B cell (primary cell): ENCODE measurements at regions not wholly inside any gene's neighbourhood (a gene's known extent, or its start where the extent isn't known, plus 50 kb on each side); places are given as distances from the start of the nearest gene placed in this dataset.

ENCODE experiments used
- ATAC-seq: fragments of 200-7000 bp; cut with Tn5 transposase; one replicate; pipeline ENCODE4 v1.10.0; 2021; ENCODE audit warnings: low read depth, mild to moderate bottlenecking, moderate number of reproducible peaks, moderate library complexity
- CTCF ChIA-PET: fragments of 350-600 bp; sonication (Branson Sonifier 250); formaldehyde crosslinking; loops from one replicate; lab custom pipeline; 2021; ENCODE audit warnings: antibody characterized with exemption, inconsistent platforms; lab: Charles Lee
- POLR2A ChIA-PET: fragments of 350-600 bp; sonication (Branson Sonifier 250); formaldehyde crosslinking; loops from one replicate; lab custom pipeline; 2021; ENCODE audit warnings: antibody characterized with exemption; lab: Charles Lee
- DNase-seq: peaks from one replicate; pipeline ENCODE4 v3.0.0; 2013
- H2AFZ ChIP-seq: 2 replicates; pipeline ENCODE4 v1.6.1; 2012; ENCODE audit warnings: mild to moderate bottlenecking, low read depth, low read length; ENCODE audit not compliant: insufficient read depth, poor library complexity, severe bottlenecking
- H3K27ac ChIP-seq, 2 donors: 1 replicate in 1 of 2; 2 replicates in 1 of 2; pipeline ENCODE4 v1.5.1; 2012 to 2013; ENCODE audit warnings: low read length in 2 of 2, mild to moderate bottlenecking in 2 of 2, moderate library complexity in 1 of 2
- H3K27me3 ChIP-seq, 4 experiments: fragments of 200-600 bp in 1 of 4; sonication (generic) in 1 of 4; replicated peaks in 1 of 4; 1 replicate in 2 of 4; 2 replicates in 2 of 4; pipeline versions ENCODE4 v1.6.1 to v1.7.0; 2013 to 2016; ENCODE audit warnings: low read length in 3 of 4, mild to moderate bottlenecking in 2 of 4, mixed read lengths in 1 of 4, moderate library complexity in 1 of 4; ENCODE audit not compliant: insufficient read depth in 4 of 4, control insufficient read depth in 3 of 4; ENCODE audit errors: control extremely low read depth in 1 of 4
- H3K36me3 ChIP-seq, 2 experiments: replicated peaks in 1 of 2; 1 replicate in 1 of 2; 2 replicates in 1 of 2; pipeline versions ENCODE4 v1.6.1 to v1.7.1; 2013; ENCODE audit warnings: low read length in 1 of 2; ENCODE audit not compliant: insufficient read depth in 2 of 2, control insufficient read depth in 1 of 2; ENCODE audit errors: control extremely low read depth in 1 of 2, extremely low read depth in 1 of 2
- H3K4me1 ChIP-seq, 2 donors: fragments of 200-600 bp in 1 of 2; sonication (generic) in 1 of 2; 1 replicate in 1 of 2; 2 replicates in 1 of 2; pipeline versions ENCODE4 v1.5.1 to v1.6.1; 2013 to 2017; ENCODE audit warnings: low read length in 2 of 2; ENCODE audit not compliant: control insufficient read depth in 2 of 2, insufficient read depth in 2 of 2
- H3K4me2 ChIP-seq: replicated peaks from 2 replicates; pipeline ENCODE3; 2012; ENCODE audit warnings: mild to moderate bottlenecking, low read depth, low read length; ENCODE audit not compliant: poor library complexity, severe bottlenecking
- H3K4me3 ChIP-seq, 5 experiments: fragments of 200-600 bp in 1 of 5; sonication (generic) in 1 of 5; 1 replicate in 3 of 5; 2 replicates in 2 of 5; pipeline versions ENCODE4 v1.5.1 to v1.7.0; 2011 to 2016; ENCODE audit warnings: low read length in 4 of 5, mild to moderate bottlenecking in 4 of 5, low read depth in 2 of 5, control low read depth in 1 of 5, moderate library complexity in 1 of 5; ENCODE audit not compliant: insufficient read depth in 1 of 5; ENCODE audit errors: control extremely low read depth in 1 of 5, extremely low read depth in 1 of 5
- H3K79me2 ChIP-seq: fragments of 200-600 bp; sonication (generic); one replicate; pipeline ENCODE4 v1.6.0; 2016; ENCODE audit warnings: low read length; ENCODE audit not compliant: control insufficient read depth, insufficient read depth
- H3K9ac ChIP-seq: fragments of 200-600 bp; sonication (generic); 2 replicates; pipeline ENCODE4 v1.6.1; 2017; ENCODE audit warnings: mild to moderate bottlenecking, low read length, moderate library complexity
- H3K9me3 ChIP-seq, 3 donors: one replicate each; pipeline versions ENCODE4 v1.6.1 to v1.7.1; 2013; ENCODE audit warnings: low read length in 2 of 3; ENCODE audit not compliant: control insufficient read depth in 2 of 3, insufficient read depth in 1 of 3; ENCODE audit errors: control extremely low read depth in 1 of 3
- H4K20me1 ChIP-seq: 2 replicates; pipeline ENCODE4 v1.6.0; 2012; ENCODE audit warnings: mild to moderate bottlenecking, low read length; ENCODE audit not compliant: insufficient read depth, control insufficient read depth, poor library complexity, severe bottlenecking
- H3K27ac Mint-ChIP-seq: one replicate; pipeline ENCODE4 v1.8.0; 2021; ENCODE audit warnings: mixed read lengths
- H3K27me3 Mint-ChIP-seq: one replicate; pipeline ENCODE4 v1.8.0; 2021; ENCODE audit warnings: mixed read lengths
- H3K4me1 Mint-ChIP-seq: one replicate; pipeline ENCODE4 v1.8.0; 2021; ENCODE audit warnings: mixed read lengths
- H3K4me3 Mint-ChIP-seq: one replicate; pipeline ENCODE4 v1.8.0; 2021; ENCODE audit warnings: mixed read lengths
- H3K9me3 Mint-ChIP-seq: one replicate; pipeline ENCODE4 v1.8.0; 2022; ENCODE audit warnings: mixed read lengths; ENCODE audit not compliant: insufficient read depth
- EZH2 ChIP-seq: IDR thresholded peaks from 2 replicates; pipeline ENCODE4 v1.6.1; 2012; ENCODE audit warnings: borderline replicate concordance, low read depth, mild to moderate bottlenecking, moderate library complexity, low read length; ENCODE audit not compliant: insufficient read depth, poor library complexity, severe bottlenecking
- WGBS: methylation state at CpG from one replicate; pipeline ENCODE4 v1.1.5; 2013; ENCODE audit warnings: missing lambda C conversion rate; ENCODE audit not compliant: insufficient coverage; 5-methylcytosine and 5-hydroxymethylcytosine counted together
- intact Hi-C: fragments of 100-400 bp; cut with micrococcal nuclease; formaldehyde crosslinking; loops from one replicate; pipeline ENCODE4 v1.10.0; 2022
- TF ChIP-seq, protein P1 (sequence below): fragments of 200-600 bp; IDR thresholded peaks from one replicate; pipeline ENCODE4 v1.8.0; 2022; ENCODE audit warnings: antibody characterized with exemption, mild to moderate bottlenecking

GRCh38 chr1:239678181-239678580, 291.8 kb downstream of the CHRM3 start:
- H3K27me3 Mint-ChIP-seq: no peaks in the 10 kb centered on the region
- no peaks in the 10 kb centered on the region for H3K4me1 ChIP-seq
- H3K9me3 ChIP-seq: no peaks in the 10 kb centered on the region
- no peak overlapping the region for H2AFZ ChIP-seq
- H3K9ac ChIP-seq: no peak overlapping the region
- H3K9me3 Mint-ChIP-seq: no peaks in the 10 kb centered on the region
- H3K27ac ChIP-seq: no peak overlapping the region
- H3K36me3 ChIP-seq: no peaks in the 10 kb centered on the region
- no peaks in the 10 kb centered on the region for H4K20me1 ChIP-seq
- no peak overlapping the region for H3K4me2 ChIP-seq
- no peaks in the 10 kb centered on the region for H3K4me1 Mint-ChIP-seq
- no peaks in the 10 kb centered on the region for H3K79me2 ChIP-seq
- no peaks in the 10 kb centered on the region for H3K27me3 ChIP-seq
- TF ChIP-seq, protein P1, sequence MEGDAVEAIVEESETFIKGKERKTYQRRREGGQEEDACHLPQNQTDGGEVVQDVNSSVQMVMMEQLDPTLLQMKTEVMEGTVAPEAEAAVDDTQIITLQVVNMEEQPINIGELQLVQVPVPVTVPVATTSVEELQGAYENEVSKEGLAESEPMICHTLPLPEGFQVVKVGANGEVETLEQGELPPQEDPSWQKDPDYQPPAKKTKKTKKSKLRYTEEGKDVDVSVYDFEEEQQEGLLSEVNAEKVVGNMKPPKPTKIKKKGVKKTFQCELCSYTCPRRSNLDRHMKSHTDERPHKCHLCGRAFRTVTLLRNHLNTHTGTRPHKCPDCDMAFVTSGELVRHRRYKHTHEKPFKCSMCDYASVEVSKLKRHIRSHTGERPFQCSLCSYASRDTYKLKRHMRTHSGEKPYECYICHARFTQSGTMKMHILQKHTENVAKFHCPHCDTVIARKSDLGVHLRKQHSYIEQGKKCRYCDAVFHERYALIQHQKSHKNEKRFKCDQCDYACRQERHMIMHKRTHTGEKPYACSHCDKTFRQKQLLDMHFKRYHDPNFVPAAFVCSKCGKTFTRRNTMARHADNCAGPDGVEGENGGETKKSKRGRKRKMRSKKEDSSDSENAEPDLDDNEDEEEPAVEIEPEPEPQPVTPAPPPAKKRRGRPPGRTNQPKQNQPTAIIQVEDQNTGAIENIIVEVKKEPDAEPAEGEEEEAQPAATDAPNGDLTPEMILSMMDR: no peak
- no peak for TF ChIP-seq EZH2
- no peak overlapping the region for H3K4me3 Mint-ChIP-seq
- H3K4me3 ChIP-seq: no peak overlapping the region
- WGBS: no CpG with 5 or more reads among the region's 2 CpGs
- DNase-seq (no peak), ATAC-seq (no peak)
- H3K27ac Mint-ChIP-seq: no peak overlapping the region
- intact Hi-C loops: no loop called here
- POLR2A ChIA-PET: no interaction called here
- CTCF ChIA-PET: no interaction called here

DNA sequence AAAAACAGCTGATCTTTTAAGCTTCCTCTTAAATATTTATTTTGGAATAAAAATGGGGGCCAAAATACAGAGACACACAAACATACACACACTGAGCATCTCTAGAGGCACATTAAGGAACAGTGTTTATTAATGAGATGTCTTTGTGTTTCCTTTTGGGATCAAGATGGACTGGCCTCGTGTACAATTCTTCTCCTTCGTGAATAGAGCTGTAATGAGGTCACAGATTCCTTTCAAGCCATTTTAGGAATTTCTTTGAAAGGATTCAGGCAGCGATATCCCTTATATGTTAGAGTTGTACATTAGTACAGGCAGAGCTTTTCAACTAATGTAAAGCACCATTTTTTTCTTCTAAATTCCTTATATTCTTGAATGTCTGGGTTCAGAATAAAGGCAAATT, 295.7 kb downstream of the CHRM3 start:
- DNase-seq: no peak
- Histone ChIP-seq H3K36me3 (no peaks in the 10 kb centered on the region), H3K9me3 (no peaks in the 10 kb centered on the region), H2AFZ (no peak overlapping the region), H3K4me2 (no peak overlapping the region), H4K20me1 (no peaks in the 10 kb centered on the region), H3K9ac (no peak overlapping the region), H3K79me2 (no peaks in the 10 kb centered on the region), H3K4me3 (no peak overlapping the region), H3K4me1 (no peaks in the 10 kb centered on the region), H3K27ac (no peak overlapping the region), H3K27me3 (no peaks in the 10 kb centered on the region)
- intact Hi-C loops: no loop called here
- POLR2A ChIA-PET: no interaction called here
- ATAC-seq: no peak
- WGBS: 93% methylated on average over 2 of the region's 3 CpGs
- H3K9me3 Mint-ChIP-seq: no peaks in the 10 kb centered on the region
- no peaks in the 10 kb centered on the region for H3K4me1 Mint-ChIP-seq
- no peak overlapping the region for H3K4me3 Mint-ChIP-seq
- no peak overlapping the region for H3K27ac Mint-ChIP-seq
- CTCF ChIA-PET: no interaction called here
- no peak for TF ChIP-seq EZH2
- TF ChIP-seq, protein P1: no peak
- H3K27me3 Mint-ChIP-seq: no peaks in the 10 kb centered on the region
